HG03064 (cell line): ENCODE measurements at regions not wholly inside any gene's neighbourhood (a gene's known extent, or its start where the extent isn't known, plus 50 kb on each side); places are given as distances from the start of the nearest gene placed in this dataset.

Experiments
- ATAC-seq: cut with Tn5 transposase; IDR thresholded peaks from one replicate; pipeline ENCODE4 v1.9.1; 2021; ENCODE audit warnings: low read depth; ENCODE audit not compliant: unreplicated experiment

- no peak for ATAC-seq
These were observed 451.7 kb downstream of the IPMK start for GRCh38 chr10:57815949-57816348.

- ATAC-seq, result no peak
These were observed 457.7 kb downstream of the IPMK start for GRCh38 chr10:57809961-57810360.

DNA sequence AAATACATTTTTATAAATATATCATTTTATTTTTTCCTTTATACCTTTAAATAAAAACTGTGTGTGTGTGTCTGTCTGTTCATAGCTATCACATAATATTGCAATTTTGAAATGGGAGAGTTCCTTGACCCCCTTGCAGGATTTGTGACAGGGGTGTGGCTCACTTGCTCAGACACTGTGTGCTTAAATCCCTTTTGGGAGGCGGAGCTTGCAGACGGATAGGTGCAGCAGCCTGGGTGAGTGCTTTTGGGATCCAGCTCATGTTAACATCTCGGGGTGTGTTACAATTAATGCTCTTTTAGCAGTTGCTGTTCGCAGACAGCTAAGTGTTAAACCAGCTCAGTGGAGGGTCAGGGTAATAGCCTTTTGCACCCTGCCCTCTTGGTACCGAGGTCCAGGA is 459.8 kb downstream of the IPMK start:
- ATAC-seq, result no peak

- ATAC-seq, result no peak
These were observed 461.0 kb downstream of the IPMK start for GRCh38 chr10:57806675-57807074.

DNA sequence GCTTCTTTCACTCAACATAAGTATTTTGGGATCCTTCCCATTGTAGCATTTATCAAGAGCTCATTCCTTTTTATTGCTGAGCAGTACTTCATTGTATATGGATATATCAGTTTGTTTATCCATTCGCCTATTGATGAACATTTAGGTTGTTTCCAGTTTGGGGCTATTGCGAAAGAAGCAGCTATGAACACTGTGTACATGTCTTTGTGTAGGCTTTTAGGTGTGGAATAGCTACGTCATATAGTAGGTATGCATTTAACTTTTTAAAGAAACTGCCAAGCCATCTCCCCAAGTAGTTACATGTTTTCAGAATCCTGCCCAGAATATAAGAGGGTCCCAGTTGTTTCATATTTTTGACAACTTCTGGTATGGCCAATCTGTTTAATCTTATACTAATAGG is 468.1 kb downstream of the IPMK start:
- no peak for ATAC-seq

DNA sequence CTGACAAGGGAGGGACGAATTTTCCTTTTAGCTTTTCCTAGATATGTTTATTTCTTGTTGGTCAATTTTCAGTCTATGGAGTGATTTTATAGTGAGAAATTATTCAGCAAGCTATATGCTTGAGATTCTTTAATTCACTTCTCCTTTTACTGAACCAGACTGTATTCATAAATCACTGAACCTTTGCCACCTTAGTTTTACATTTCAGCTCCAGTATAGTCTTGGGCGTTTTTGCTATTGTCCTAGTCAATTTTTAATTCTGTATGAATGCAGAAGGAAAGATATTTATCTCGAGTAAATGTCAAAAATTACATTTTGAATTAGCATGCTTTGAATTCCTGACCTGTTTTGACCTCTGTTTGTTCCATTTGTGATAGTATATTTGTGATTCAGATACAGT is 468.9 kb downstream of the IPMK start:
- ATAC-seq, result no peak

DNA sequence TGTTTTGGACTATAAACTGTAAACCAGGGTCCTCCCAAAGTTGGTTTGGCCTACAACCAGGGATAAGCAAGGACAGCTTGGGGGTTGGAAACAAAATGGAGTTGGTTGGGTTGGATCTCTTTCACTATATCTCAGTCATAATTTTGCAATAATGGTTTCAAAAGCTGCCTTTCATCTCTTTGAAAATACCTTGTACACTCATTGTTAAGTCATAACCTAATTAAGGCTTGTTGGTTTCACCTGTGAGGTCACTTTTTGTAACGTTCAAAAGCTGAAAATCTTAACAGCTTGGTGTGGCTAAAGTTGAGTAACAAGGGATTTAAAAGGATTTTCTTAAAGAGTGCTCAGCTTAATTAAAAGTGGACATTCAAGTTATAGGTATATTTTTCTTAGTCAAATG is 476.1 kb downstream of the IPMK start:
- no peak for ATAC-seq

DNA sequence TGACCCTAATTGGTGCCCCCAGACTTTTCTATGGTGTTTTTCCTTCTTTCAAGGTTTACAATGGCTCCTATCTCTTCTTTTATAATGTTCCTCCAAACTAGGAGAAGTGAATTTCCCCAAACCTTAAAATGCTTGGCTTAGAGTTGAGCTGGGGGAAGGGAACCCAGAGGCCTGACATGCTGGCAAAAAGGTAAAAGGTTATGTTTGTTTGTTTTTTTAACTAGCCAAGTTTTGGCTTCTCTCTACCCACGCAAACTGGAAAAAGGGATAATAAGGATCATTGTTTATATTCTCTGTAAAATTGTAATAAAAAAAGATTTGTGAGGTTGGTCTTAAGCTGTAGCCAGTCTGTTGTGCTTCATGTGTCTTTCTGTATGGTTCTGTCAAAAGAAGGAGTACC is 477.0 kb downstream of the IPMK start:
- ATAC-seq, result no peak

GRCh38 chr10:57788117-57788516 is 479.6 kb downstream of the IPMK start:
- ATAC-seq, result no peak

GRCh38 chr10:57786850-57787750 is 480.6 kb downstream of the IPMK start:
- ATAC-seq, result no peak

DNA sequence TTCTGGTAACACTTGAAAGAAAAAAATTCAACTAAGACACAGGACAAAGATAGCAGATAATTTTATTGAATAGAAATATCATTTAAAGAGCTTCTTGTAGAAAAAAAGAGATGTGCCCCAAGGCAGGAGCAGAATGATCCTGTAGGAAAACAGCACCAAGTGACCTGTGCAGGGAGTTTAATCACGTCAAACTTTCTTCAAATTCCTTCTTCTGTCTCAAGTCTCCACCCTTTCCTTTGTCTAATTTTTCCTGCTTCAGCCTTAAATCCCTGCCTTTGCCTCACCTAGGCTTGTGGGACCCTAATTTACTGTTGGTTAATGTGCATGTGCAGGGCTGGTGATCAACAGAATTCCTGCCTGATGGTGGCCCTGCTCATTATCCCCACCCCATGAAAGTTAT is 481.4 kb downstream of the IPMK start:
- no peak for ATAC-seq

- no peak for ATAC-seq
These were observed 482.1 kb downstream of the IPMK start for GRCh38 chr10:57785546-57785945.

DNA sequence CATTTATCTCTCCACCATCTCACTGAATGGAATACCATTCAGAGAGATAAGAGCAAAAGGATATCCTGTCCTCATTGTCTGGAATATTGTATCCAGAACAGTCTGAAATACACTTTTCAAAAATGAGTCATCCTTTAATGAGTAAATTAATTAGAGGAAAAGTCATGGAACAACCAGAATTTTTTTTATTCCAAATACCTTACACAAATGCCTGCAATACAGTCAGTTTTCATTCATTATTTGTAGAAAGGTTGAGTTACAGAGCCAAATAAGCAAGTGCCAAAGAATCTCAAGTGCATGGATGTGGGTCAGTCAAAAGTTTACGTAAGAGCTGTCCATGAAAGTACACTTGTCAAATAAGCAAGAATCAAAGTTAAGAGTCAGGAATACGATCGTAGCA is 482.6 kb downstream of the IPMK start:
- no peak for ATAC-seq

- no peak for ATAC-seq
These were observed 490.8 kb downstream of the IPMK start for GRCh38 chr10:57776688-57777432.

GRCh38 chr10:57775250-57775649 is 492.4 kb downstream of the IPMK start:
- ATAC-seq, result no peak

- no peak for ATAC-seq
These were observed 498.4 kb downstream of the IPMK start for GRCh38 chr10:57769298-57769697.

DNA sequence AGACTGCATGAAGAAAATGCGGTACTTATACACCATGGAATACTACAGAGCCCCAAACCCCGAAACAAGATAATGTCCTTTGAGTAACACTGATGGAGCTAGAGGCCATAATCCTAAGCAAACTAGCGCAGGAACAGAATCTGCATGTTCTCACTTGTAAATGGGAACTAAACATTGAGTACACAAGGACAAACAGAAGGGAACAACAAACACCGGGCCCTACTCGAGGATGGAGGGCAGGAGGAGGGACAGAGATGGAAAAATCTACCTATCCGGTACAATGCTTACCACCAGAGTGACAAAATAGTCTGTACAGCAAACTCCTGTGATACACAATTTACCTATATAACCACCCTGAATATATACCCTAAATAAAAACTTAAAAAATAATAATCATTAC is 507.9 kb downstream of the IPMK start:
- ATAC-seq, result no peak

- no peak for ATAC-seq
These were observed 512.9 kb downstream of the IPMK start for GRCh38 chr10:57754803-57755202.

DNA sequence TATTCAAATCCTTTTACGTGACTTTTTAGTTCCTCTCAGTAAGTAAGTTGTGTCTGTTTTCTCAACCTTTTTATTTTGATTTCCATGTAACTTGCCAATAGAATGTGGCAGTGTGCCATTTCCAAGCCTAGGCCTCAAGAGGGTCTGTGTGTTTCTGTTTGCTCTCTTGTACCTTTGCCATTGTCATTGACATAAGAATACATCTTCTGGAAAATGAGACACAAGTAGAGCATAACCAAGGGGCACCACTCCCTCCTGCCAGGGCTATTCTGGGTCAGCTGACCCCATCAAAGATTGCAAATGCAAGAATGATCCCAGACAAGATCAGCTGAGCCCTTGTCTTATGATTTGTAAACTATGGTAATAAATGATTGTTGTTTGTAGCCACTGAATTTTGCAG is 524.0 kb downstream of the IPMK start:
- no peak for ATAC-seq

DNA sequence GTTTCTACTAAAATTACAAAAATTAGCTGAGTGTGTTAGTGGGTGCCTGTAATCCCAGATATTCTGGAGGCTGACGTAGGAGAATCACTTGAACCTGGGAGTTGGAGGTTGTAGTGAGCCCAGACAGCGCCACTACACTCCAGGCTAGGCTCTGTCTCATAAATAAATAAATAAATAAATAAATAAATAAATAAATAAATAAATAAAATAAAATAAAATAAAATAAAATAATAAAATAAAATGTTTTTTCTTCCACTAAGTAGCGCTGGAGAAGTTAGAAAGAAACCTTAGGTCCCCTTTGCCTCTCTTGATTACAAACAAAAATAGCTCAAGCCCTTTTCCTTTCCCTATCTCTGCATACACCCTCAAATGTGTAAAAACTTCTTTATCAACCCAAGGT is 525.9 kb downstream of the IPMK start:
- ATAC-seq, result no peak

DNA sequence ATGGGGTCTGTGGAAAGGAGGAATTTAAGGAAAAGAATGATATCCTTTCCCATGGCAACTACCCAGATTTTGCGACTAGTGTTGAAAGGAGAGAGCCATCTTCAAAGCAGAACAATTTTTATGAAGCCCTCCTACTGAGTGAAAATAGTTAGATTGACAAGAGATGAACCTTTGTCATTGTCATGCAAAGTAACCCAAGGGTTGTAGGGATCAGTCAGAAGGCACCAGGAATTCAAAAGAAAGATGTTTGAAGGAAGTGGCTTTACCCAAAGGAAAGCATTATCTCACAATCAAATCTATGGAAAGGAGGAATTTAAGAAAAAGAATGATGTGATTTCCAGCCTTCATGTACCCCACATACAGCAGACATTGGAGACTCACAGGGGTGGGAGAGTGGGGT is 544.4 kb downstream of the IPMK start:
- ATAC-seq, result no peak

- ATAC-seq, result no peak
These were observed 550.8 kb downstream of the IPMK start for GRCh38 chr10:57716884-57717283.
